ENCODE measurements at regions not wholly inside any gene's neighbourhood (a gene's known extent, or its start where the extent isn't known, plus 50 kb on each side); places are given as distances from the start of the nearest gene placed in this dataset.
"Not testable (repeated sequence)": the region's sequence is repeated elsewhere in the genome, so short reads cannot be mapped to it uniquely, and the experiment has no call there.

- no peak for DNase-seq (ENCODE audit: low read depth in 3 of 3)
These were observed 1269.9 kb downstream of the ADGRL3 start for GRCh38 chr4:62470020-62470419.

GRCh38 chr4:62461961-62462360 is 1261.8 kb downstream of the ADGRL3 start:
- DNase-seq (ENCODE audit: low read depth in 3 of 3), result no peak

GRCh38 chr4:62460329-62460728 is 1260.2 kb downstream of the ADGRL3 start:
- no peak for DNase-seq (ENCODE audit: low read depth in 3 of 3)

- no peak for DNase-seq (ENCODE audit: low read depth in 3 of 3)
These were observed 1257.2 kb downstream of the ADGRL3 start for GRCh38 chr4:62457356-62457755.

DNA sequence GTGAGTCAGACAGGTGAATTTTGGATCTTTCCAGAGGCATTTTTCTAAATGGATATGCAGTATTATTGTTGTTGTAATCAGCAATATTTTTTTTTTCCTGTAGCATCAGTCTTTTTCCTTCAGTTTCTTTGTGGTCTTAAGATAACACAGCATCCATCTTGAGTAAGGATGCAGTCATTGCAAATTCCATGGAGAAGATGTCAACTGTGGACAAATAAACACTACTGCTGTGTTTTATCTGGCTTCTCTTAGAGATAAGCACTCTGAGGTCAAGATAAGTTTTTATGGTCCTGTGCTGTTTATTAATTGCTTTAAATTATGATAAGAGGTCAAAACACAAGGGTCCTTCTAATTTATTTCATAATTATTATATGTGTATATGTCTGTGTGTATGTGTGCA is 1255.7 kb downstream of the ADGRL3 start:
- DNase-seq (ENCODE audit: low read depth in 3 of 3), result no peak

DNA sequence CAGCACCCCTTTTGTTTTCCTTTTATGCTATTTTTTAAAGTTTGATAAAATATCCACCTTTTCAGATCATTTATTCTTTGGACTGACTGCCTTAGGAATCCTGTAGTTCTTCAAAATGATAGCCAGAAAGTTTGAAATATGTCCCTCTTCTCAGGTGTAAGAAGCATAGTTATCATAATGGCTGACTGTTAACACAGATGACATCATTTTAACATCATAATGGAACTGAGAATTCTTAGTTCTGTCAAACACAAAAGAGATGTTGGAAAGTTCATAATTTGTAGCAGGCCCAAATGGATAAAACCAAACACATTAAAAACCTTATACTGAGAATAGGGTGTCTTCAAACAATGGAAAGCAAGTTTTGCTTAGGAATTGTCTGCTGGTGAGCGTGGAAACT is 1254.4 kb downstream of the ADGRL3 start:
- DNase-seq (ENCODE audit: low read depth in 3 of 3), result no peak

DNA sequence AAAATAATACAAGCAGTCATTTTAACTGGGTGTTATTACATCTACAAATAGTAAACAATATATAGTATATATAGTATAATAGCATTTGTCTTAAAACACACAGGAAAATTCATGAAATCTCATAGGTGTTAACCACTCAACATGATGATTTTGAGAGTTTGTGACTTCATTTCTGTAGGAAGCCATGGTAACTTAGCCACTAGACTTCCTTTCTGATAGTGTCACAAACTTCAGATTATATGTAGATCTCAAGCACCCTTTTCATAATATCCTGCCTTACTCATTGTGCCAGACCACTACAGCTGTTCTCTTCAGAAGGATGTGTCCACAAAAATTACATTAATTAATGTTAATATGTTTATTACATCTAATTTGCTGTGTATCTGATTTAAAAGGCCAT is 1250.6 kb downstream of the ADGRL3 start:
- no peak for DNase-seq (ENCODE audit: low read depth in 3 of 3)

GRCh38 chr4:62449538-62449937 is 1249.4 kb downstream of the ADGRL3 start:
- no peak for DNase-seq (ENCODE audit: low read depth in 3 of 3)

DNA sequence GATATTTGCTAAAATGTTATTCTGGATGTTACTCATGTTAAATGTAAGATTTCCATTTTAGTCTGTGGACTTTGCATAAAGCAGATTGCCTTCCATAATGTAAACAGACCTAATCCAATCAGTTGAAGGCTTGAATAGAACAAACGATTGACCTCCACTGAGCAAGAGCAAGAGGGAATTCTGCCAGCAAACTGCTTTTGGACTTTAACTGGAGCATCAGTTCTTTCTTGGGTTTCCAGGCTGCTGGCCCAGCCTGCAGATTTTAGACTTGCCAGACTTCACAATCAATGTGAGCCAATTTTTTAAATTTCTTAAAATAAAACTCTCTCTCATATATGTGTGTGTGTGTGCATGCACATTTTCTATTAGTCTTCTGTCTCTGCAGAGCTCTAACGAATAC is 1248.8 kb downstream of the ADGRL3 start:
- no peak for DNase-seq (ENCODE audit: low read depth in 3 of 3)

- no peak for DNase-seq (ENCODE audit: low read depth in 3 of 3)
These were observed 1238.9 kb downstream of the ADGRL3 start for GRCh38 chr4:62439051-62439450.

GRCh38 chr4:62434921-62435320 is 1234.8 kb downstream of the ADGRL3 start:
- no peak for DNase-seq (ENCODE audit: low read depth in 3 of 3)

- not testable (repeated sequence) for DNase-seq (ENCODE audit: low read depth in 3 of 3)
These were observed 1231.5 kb downstream of the ADGRL3 start for GRCh38 chr4:62431513-62432231.

GRCh38 chr4:62429297-62429696 is 1229.2 kb downstream of the ADGRL3 start:
- no peak for DNase-seq (ENCODE audit: low read depth in 3 of 3)

GRCh38 chr4:62415256-62415655 is 1215.1 kb downstream of the ADGRL3 start:
- no peak for DNase-seq (ENCODE audit: low read depth in 3 of 3)

GRCh38 chr4:62414563-62414962 is 1214.4 kb downstream of the ADGRL3 start:
- no peak for DNase-seq (ENCODE audit: low read depth in 3 of 3)

DNA sequence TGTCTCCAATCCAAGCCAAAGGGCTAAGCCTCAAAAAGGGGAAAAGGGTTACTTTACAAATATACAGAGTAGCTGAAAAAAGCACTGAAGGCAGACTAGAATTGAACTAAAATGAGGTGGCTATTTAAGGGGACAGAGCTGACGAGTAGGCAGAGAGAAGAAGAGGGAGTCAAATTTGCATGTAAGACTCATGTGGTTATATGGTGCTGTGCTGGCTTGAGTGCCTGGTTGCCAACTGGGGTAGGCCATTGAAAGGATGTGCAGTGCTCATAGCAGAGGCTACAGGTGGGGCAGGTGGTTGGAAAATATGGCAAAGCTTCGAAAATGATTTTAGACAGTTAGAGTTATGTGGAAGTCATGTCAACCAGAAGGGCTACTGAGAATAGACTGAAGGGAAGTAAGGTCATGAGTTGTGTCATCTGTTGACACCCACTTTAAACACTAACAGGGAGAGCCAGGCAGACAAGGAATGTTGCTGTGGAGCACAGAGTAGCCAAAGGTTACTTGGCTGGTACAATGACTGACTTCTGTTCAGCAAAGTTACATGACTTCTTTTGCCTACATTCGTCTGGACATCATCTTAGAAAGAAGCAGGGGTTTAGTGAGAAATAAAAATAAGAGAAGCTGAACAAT is 1210.4 kb downstream of the ADGRL3 start:
- DNase-seq (ENCODE audit: low read depth in 3 of 3), result no peak

GRCh38 chr4:62408454-62408853 is 1208.3 kb downstream of the ADGRL3 start:
- DNase-seq (ENCODE audit: low read depth in 3 of 3), result no peak

- no peak for DNase-seq (ENCODE audit: low read depth in 3 of 3)
These were observed 1207.4 kb downstream of the ADGRL3 start for GRCh38 chr4:62407534-62407933.

DNA sequence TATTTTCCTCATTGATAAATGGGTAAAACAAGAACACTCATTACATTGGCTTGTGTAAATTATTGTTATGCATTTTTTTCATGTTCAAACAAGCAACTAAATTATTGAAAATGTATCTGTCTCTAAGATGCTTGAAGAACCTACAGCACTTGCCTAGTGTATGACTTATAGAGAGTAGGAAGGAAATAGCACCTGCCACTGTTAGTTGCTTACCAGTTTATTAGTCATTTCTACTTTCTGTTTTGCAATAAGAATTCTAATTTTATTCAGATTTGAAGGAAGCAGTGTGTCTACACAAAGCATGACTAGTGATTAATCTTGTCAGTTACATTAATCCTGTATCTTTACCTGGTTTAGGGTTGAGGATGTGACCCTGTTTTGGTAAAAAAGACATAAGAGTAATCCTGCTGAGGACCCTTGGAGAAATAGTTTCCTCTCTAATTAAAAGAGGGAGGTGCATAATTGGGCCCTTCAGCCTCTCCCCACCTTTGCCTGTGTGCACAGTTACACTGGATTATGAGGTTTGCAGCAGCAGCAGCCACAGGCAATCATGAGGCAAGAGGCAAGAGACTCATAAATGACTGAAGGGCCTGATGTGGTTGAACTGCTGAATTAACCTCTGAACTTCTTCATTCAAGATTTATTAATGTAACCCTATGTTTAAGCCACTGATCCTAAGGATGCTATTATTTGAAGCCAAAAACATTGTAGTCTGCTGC is 1202.1 kb downstream of the ADGRL3 start:
- no peak for DNase-seq (ENCODE audit: low read depth in 3 of 3)

GRCh38 chr4:62399242-62399641 is 1199.1 kb downstream of the ADGRL3 start:
- no peak for DNase-seq (ENCODE audit: low read depth in 3 of 3)

- DNase-seq (ENCODE audit: low read depth in 3 of 3), result no peak
These were observed 1198.2 kb downstream of the ADGRL3 start for GRCh38 chr4:62398318-62398717.

DNA sequence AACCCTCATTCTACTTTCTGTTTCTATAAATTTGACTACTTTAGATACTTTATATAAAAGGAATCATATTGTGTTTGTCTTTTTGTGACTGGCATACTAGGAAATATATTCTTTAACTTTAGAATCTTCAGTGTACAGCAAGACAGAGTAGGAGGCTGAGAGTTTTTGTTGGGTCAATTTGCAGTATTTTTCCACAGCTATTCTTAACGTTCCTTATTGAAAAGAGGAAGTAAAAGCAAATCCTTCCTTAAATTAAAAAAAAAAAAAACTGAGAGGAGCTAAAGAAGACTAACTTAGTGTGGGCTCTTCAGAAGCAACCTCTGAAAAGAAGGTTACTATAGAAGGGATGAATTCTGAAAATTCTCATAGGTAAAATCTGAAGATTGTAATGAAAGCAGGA is 1194.6 kb downstream of the ADGRL3 start:
- no peak for DNase-seq (ENCODE audit: low read depth in 3 of 3)

GRCh38 chr4:62387808-62388207 is 1187.7 kb downstream of the ADGRL3 start:
- no peak for DNase-seq (ENCODE audit: low read depth in 3 of 3)

Measured in stimulated activated CD4-positive, alpha-beta T cell treated with anti-CD3 and anti-CD28 coated beads, TNF-alpha, amount 100 ng/mL, for 24 hours (primary cell).